PC-9 (cell line): ENCODE measurements at regions not wholly inside any gene's neighbourhood (a gene's known extent, or its start where the extent isn't known, plus 50 kb on each side); places are given as distances from the start of the nearest gene placed in this dataset.

Experiments
- EZH2 ChIP-seq: fragments of 200-600 bp; sonication (generic); IDR thresholded peaks from 2 replicates; pipeline ENCODE4 v1.8.0; 2017; ENCODE audit warnings: antibody characterized with exemption, low read depth
- TF ChIP-seq, protein P1 (sequence below): fragments of 200-600 bp; sonication (generic); conservative IDR thresholded peaks from 2 replicates; pipeline ENCODE4 v1.6.1; 2017; ENCODE audit warnings: mixed run types, antibody characterized with exemption, mild to moderate bottlenecking, moderate library complexity

DNA sequence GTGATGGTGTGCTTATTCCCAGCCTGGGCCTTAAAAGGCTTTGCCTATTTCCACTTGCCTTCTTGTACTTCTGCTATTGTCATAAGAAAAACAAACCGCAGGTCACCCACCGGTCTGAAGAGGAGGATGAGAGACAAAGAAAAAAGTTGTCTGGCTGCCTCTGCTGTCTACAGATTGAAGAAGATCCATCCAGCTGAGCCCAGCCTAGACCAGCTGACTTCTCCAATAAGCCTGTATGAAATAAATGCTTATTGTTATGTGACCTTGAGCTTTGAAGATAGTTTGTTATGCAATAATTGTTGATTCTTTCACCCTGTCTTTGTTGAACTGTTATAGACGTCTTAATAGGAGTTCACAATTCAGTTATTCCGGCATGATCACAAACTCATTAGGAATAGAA, 223.8 kb upstream of the PRSS16 start:
- TF ChIP-seq, protein P1, sequence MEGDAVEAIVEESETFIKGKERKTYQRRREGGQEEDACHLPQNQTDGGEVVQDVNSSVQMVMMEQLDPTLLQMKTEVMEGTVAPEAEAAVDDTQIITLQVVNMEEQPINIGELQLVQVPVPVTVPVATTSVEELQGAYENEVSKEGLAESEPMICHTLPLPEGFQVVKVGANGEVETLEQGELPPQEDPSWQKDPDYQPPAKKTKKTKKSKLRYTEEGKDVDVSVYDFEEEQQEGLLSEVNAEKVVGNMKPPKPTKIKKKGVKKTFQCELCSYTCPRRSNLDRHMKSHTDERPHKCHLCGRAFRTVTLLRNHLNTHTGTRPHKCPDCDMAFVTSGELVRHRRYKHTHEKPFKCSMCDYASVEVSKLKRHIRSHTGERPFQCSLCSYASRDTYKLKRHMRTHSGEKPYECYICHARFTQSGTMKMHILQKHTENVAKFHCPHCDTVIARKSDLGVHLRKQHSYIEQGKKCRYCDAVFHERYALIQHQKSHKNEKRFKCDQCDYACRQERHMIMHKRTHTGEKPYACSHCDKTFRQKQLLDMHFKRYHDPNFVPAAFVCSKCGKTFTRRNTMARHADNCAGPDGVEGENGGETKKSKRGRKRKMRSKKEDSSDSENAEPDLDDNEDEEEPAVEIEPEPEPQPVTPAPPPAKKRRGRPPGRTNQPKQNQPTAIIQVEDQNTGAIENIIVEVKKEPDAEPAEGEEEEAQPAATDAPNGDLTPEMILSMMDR: no peak
- TF ChIP-seq EZH2: no peak
